CD4-positive, alpha-beta T cell treated with Interleukin-10 for 1 hour (primary cell): ENCODE measurements at regions not wholly inside any gene's neighbourhood (a gene's known extent, or its start where the extent isn't known, plus 50 kb on each side); places are given as distances from the start of the nearest gene placed in this dataset.
"Not testable (repeated sequence)": the region's sequence is repeated elsewhere in the genome, so short reads cannot be mapped to it uniquely, and the experiment has no call there.

Experiments used
- DNase-seq: peaks from one replicate; pipeline ENCODE4 v3.0.0-alpha.2; 2020

DNA sequence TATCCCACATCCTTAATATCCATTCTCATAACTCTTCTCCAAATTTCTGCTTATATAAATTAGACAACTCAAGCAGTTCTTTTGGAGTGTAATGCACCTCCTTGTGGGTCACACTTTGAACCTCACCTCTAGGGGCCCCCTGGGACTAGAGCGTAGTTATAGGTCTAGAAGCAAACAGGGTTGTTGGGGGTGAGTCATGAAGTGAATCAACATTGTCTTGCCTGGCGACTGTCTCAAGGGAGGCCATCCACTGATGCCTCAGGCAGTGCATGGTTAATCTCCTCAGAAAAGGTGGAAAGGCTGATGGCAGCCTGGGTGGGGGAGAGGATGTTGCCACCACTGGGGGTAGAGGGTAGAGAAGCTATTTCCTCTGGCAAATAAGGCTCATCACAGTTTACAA, 129.1 kb downstream of the TNFRSF21 start:
- no peak for DNase-seq

DNA sequence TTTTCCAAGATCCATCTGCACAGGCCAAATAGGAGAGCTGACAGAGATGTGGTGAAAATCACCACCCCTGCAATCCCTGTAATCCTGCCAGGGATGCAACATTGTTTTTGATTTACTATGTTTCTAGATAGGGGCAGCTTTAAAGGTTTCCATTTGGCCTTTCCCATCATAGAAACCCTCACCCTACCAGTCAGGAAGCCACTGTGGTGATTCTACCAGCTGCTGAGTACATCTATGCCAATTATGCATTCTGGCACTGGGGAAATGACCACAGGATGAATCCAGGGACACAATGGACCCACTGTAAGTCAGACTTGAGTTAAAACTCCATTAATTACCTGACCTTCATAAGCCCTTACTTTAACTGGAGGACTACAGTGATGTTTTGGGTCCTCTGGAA, 130.4 kb downstream of the TNFRSF21 start:
- DNase-seq = no peak

DNA sequence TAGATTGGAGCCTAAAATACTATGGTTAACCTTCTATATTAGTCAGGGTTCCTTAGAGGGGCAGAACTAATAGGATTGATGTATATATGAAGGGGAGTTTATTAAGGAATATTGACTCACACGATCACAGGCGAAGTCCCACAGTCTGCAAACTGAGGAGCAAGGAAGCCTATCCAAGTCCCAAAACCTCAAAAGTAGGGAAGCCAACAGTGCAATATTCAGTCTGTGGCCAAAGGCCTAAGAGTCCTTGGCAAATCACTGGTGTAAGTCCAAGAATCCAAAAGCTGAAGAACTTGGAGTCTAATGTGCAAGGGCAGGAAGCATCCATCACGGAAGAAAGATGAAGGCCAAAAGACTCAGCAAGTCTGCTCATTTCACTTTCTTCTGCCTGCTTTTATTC, 133.5 kb upstream of the ADGRF1 start:
- DNase-seq = no peak

DNA sequence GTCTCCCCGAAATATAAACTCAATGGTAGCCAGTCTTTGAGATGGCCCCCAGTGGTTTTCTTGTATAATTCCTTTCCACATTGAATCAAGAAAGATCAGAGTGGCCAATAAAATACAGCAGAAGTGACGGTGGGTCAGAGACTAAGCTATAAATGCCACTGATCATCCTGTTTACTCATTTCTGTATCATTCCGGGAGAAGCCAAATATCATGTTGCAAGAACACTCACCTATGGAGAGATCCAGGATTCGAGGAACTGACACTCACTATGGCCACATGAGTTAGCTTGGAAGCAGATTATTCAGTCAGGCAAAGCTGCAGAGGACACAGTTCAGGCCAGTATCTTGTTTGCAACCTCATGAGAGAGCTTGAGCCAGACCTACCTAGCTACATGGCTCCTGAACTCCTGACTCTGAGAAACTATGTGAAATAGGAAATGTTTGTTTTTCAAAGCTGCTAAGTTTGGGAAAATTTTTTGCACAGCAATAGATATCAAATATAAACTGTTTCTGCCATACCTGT, 132.4 kb upstream of the ADGRF1 start:
- DNase-seq = no peak

DNA sequence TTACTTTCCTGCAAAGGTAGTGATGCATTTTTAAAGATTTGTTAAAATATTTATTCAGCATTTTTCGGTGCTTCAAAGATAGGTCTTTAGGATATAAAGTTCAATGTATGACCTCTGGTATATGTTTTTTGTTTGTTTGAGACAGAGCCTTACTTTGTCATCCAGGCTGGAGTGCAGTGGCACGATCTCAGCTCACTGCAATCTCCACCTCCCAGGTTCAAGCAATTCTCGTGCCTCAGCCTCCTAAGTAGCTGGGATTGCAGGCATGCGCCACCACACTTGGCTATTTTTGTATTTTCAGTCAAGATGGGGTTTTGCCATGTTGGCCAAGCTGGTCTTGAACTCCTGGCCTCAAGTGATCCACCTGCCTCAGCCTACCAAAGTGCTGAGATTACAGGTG, 131.9 kb upstream of the ADGRF1 start:
- DNase-seq = not testable (repeated sequence)

DNA sequence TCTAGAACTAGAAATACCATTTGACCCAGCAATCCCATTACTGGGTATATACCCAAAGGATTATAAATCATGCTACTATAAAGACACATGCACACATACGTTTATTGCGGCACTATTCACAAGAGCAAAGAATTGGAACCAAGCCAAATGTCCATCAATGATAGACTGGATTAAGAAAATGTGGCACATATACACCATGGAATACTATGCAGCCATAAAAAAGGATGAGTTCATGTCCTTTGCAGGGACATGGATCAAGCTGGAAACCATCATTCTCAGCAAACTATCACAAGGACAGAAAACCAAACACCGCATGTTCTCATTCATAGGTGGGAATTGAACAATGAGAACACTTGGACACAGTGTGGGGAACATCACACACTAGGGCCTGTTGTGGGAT, 131.0 kb upstream of the ADGRF1 start:
- not testable (repeated sequence) for DNase-seq

DNA sequence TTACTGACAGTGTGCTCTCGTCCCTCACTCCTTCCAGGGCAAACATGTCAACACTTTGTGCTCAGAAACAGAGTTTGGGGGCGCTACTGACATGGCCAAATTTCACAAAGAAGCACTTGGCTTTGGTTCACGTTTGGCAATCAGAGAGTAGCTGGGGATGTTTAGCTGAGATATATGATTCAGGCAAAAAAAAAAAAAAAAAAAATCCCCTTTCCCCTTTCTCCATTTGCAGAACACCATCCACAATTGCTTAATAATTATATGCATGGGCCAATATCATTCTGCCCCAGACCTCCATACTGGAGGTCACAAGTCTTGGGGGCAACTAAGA, 128.4 kb upstream of the ADGRF1 start:
- DNase-seq = no peak

DNA sequence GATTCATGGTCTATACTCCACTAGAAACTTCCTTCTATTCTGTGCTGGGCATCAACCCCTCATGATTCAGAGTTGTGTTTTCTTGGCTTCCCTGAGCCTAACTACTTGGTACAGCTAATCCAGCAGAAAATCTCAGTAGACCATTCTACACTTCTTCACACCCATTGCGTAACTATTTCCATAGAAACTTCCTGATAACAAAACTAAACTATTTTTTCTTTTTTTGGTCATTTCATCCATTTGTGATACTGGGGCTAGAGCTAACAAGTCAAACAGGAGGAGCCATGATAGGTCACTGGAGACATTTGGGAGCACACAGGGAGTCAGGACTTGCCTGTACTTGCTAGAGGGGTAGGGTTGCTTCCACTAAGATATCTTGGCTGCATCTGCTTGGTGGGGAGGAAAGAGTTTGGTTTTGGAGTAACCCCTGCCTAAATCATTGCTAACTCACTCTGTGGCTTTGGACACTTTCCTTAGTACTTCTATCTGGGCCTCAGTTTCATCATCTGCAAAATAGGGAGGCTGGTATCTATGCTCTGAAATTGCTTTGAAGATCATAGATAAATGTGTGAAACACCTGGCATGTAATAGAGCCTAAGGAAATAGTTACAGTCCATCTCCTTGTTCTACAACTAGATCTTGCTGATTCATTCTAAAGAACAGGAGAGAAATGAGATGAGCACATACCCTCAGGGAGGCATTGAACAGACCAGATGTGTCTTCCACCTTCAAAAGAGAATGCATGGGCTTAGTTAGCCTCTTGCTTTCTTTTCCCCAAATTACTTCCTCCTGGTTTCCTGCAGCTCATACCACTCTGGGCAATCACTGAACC, 127.9 kb upstream of the ADGRF1 start:
- no peak for DNase-seq

DNA sequence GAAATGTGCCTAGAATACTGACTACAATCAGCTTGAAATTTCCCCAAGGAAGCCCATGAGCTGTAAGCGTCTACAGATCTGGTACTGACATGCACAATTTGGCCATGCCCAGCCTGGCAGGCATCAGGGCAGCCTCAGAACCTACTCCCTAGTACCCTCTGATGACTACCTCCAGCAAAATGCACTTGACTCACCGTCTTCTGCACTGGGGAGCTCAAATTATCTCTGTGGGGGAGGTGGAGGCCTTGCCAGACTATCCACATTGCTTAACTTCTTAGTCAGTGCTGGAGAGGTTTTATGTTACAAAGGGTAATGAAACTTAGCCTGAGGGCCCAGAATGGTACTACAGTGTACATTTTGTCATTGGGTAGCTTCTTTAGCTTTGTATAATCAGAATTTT, 126.0 kb upstream of the ADGRF1 start:
- DNase-seq = no peak

DNA sequence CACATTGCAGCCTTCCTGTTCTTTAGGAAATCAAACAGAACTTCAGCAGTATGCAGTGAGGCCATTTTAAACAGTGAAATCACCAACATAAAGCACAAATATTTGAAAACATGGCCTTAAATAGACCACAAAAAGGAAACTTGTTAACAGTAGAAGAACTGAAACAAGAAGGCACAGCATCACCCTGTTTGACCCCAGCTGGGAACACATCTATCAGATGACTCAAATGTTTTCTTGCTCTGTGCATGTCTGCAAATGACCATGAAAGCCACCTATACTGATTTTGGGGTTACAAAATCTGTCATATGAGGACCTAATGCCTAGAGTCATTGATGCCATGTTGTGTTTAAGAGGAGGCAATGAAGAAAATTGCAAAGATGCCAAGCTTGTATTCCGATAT, 123.8 kb upstream of the ADGRF1 start:
- no peak for DNase-seq

DNA sequence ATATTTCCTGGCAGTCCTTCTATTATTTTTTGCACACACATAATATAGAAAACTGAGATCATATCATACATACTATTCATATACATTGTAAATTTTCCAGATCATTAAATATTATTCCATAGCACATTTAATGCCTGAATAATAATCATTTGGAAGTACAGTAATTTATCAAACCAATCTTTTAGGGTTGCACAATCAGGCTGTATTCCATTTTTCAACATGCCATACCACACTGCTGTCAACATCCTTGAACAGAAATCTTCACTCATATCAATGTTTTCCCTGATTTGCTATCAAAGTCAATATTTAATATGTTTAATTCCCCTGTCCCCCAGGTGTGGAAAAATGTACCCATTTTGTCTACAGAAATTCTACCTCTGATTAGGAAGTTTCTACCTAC, 122.7 kb upstream of the ADGRF1 start:
- DNase-seq = no peak

DNA sequence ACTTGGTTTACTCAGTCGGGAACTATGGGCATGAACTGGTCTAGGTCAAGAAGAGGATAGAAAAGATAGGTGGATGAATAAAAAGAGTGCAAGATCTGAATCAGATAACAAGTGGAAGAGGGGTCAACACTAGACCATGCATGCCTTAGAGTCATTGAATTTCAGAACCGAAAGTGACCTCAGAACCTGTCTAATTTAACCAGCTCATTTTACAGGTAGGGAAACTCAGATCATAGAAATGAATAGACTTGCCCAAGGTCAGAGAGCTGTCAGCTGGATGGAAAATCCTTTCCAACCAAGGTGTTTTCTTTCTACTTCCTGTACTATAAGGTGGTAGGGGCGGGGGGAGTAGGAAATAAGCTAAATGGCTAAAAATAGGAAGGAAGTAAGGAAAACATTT, 121.4 kb upstream of the ADGRF1 start:
- DNase-seq = no peak

DNA sequence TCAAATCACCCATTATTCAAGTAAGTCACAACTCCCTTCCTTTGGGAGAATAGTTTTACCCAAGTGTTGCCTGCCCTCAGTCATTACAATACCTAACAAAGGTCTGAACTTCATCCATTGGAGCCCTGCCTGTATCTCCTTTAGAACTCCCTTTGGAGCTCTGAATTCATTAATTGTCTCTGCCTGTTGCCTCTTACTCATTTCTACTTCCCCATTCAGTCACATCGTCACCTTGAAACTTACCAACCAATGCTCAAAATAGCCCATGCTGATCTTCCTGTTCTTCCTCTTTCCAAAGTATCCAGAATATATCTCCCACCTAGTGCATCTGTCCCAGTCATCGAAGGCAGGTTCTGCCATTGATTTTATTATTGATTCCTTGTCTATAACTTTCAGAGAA, 120.7 kb upstream of the ADGRF1 start:
- no peak for DNase-seq

DNA sequence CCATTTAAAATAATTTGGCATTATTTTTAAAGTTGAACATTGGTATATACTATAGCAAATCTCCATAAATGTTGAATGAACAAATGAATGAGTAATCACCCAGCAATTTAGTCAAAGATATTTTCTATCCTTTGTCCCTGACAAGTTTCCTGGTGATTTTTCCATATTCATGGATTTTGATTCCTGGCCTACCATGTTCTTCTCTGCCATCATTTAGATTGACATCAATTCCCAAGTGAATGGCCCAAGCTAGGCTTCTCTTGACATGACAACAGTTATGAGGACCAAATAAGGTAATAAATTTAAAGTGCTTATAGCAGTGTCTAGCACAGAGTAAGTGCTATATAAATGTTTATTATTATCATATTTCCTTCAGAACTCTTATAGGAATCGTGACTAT, 120.1 kb upstream of the ADGRF1 start:
- DNase-seq = no peak

DNA sequence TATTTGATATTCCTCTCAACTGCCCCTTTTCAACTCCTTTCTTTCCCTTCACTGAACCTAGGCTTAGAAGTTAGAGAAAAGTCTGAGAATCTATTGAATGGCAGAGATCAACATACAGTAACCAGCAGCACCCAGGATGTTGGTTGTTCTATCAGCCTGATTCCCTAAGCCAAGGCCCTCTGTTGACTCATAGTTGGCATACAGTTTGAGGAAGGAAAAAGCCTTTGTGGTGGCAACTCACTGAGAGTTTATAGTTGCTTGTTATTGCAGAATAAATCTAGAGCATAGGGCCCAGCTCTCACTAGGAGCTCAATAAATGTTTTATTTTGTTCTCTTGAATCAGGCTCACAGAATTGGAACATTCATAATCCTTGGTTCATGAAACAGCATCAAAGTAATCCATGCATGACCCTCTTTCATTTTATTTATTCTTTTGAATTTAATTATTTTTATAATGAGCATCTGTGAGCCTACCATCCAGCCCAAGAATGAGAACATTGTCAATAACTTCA, 119.1 kb upstream of the ADGRF1 start:
- DNase-seq = no peak

DNA sequence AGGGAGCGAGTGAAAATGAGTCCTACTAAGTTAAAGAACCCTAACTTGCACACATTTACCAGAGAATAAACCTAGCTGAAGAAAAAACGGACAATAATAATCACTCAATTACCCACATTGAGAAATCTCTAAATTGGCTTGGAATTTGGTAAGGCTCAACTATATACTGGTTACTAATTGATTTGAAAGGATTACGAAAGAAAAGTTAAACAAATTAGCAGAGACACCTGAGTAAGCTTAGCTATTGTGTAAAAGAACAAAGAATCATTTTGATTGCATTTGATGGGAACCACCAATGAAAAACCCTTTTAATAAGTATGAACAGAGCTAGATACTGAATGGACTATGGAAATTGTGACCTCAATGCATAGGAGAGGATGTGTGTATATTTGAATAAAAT, 118.6 kb upstream of the ADGRF1 start:
- no peak for DNase-seq

DNA sequence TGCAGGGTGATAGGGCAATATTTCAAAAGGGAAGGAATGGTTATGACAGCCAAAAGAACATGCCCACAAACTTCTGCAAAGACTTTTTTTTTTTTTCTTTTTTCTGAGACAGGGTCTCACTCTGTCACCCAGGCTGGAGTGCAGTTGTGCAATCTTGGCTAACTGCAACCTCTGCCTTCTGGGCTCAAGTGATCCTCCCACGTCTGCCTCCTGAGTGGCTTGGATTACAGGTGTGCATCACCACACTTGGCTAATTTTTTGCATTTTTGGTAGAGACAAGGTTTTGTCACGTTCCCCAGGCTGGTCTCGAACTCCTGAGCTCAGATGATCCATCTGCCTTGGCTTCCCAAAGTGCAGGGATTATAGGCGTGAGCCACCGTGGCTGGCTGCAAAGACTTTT, 117.6 kb upstream of the ADGRF1 start:
- DNase-seq = no peak

DNA sequence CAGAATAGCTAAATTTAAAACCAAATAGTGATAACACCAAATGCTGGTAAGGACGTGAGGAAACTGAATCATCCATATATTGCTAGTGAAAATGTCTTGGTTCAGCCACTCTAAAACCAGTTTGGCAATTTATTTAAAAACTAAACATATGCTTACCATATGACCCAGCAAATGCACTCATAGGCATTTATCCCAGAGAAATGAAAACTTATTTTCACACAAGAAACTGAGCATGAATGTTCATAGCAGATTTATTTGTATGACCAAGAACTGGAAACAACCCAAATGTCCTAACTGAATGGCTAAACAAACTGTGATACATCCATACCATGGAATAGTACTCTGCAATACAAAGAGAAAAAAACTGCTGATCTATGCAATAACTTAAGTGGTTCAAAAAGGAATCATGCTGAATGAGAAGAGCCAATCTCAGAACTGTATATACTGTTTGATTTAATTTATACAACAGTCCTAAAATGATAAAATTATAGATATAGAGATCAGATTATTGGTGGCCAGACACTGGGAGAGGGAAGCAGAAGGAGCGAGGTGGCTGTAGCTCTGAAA, 115.6 kb upstream of the ADGRF1 start:
- no peak for DNase-seq

DNA sequence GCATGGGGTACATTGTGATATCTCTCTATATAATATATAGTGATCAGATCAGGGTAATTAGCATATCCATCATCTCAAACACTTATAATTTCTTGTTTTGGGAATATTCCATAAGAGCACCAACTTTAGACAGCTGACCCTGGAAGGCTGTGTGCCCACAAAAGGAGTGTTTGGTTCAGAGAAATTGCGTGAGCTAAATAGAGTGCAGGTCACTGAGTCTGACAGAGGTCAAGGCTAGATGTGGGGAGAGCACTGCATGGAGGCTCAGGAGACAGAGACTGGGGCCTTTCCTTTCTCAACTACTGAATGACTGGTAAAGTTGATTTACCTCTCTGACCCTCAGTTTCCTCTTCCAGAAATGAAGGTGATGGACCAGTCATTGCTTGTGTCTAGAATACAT, 114.9 kb upstream of the ADGRF1 start:
- DNase-seq = no peak

DNA sequence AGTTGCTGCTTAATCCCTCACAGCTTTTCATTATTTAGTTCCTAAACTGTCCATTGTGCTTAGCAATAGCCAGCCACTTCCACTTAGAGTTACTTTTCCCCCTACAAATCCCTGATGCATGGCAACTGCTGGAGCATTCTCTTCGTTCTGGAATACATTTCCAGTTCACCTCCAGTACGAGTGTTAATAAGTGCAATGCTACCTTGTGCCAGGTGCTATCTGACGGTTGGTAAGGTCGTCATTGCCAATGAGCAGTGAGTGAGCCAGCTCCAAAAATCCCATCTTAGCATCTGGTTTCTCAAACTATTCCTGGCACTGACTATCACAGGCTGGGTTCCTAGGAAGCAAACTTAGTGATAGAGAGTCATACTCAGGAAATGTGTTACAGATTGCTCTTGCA, 114.1 kb upstream of the ADGRF1 start:
- DNase-seq = no peak

DNA sequence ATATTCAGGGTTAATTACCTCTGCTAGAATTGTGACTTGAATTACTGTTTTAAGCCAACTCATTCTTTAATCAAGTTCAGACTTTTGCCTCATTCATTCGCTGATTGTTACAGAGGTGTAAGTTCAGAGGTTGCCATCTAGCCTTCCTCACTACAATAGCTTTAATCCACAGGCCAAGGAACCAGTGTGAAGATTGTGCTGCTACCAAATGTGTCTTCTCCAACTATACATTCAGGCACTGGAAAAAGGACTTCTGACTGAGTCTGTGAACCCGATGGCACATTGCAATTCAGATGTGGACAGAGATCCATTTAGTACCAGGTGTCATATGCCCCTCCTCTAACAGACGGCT, 111.2 kb upstream of the ADGRF1 start:
- DNase-seq = no peak

DNA sequence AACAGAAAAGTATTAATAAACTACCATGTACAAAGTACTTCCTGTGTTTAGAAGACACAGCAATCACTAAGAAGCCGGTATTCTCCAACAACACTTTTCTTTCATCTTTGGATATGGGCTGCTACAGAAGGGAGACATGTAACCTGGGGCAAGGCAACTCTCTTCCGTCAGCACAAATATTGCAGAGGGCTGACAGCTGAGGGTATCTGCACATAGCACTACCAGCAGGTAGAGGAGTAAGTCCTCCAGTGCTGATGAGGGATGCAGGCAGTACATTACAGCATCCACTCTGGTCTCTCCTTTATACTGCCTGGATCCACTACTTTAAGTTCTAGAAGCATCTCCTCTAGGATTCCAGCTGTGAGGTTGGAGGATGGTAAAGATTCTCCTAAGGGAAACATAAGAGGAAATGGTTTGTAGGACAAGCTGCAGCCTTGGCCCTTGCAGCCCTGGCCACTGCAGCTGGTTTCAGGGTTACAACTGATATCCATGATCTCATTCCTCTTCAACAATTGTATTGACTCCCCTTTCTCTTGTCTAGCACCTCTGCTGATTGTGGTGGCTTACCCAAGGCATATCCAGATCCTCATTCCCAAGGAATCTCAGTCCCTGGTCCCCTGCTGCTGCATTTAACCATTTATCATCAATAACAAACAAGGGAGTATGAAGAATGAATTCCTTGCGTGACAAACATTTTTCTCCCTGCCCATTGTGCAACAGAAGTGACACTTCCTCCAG, 110.7 kb upstream of the ADGRF1 start:
- no peak for DNase-seq

DNA sequence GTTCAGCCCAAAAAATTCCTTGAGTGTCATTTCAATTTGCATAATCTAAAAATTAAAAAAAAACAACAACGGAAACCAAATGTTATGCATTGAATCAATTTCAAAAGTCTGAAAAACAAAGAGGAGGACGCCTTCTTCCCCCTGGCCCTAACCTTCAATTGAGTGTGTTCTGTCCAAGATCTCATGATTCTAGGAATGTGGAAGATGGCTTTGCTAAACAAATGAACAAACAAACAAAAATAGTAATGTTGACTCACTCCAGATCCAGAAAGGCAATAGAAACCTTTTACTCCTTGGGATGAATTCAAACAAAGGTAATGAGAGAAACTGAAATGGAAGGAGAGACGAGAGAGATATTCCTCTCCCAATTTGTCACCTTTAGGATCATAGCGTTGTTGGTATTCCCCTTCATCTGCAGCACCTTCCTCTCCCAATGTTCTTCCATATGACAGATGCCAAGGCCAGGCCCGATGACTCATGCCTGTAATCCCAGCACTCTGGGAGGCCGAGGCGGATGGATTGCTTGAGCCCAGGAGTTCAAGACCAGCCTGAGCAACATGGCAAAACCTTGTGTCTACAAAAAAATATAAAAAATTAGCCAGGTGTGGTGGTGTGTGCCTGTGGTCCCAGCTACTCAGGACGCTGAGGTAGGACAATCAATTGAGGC, 109.2 kb upstream of the ADGRF1 start:
- no peak for DNase-seq

DNA sequence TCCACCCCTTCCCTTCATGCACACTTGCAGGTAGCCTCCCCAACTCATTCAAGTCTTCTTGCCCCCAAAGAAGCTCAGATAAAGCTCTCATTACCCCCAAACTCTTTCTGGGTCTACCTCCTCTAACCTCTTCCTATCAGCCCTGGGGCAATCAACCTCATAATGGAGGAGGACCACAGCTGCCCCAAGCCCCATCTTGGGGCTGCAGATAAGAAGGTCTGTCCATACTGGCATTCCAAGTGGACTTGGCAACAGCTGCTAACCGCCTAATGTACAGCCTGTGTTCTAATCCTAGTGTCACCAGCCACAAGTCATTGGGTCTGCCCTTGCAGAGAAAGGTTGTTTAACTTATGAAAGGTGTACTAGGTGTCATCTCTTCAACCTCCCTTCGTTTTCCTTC, 107.4 kb upstream of the ADGRF1 start:
- no peak for DNase-seq
